ENCODE measurements at regions not wholly inside any gene's neighbourhood (a gene's known extent, or its start where the extent isn't known, plus 50 kb on each side); places are given as distances from the start of the nearest gene placed in this dataset.
"Not testable (repeated sequence)": the region's sequence is repeated elsewhere in the genome, so short reads cannot be mapped to it uniquely, and the experiment has no call there.

DNA sequence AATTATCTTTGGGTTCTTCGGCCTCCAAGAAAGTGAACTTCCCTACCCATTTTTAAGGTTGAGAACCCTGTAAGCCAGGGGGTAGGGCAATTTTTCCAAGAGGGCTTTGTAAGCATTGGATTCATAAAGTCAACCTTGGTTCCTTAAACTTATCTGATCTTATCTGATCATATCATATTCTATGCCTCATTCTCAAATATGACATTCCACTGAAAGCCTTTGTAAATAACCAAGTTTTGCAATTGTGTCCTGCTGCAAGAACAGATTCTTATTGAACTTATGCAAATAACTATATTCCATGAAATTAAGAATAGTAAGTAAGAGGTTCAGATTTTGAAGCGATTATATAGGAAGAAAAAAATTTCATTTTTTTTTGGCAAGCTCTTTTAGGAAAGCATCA is 649.5 kb downstream of the LRRC70 start:
- no peaks in the 10 kb centered on the region for H3K9me3 ChIP-seq (ENCODE audit: control insufficient read depth, insufficient read depth, low read length)
- no peak overlapping the region for H3K4me3 ChIP-seq (ENCODE audit: low read depth, low read length)
- no peak for DNase-seq (ENCODE audit: low read depth in 4 of 6, low spot score in 6 of 6)
- H3K27ac ChIP-seq (ENCODE audit: low read depth, low read length): no peak overlapping the region
- no CpG with 5 or more reads among the region's 2 CpGs for WGBS (ENCODE audit: insufficient coverage)
- H3K4me1 ChIP-seq (ENCODE audit: control insufficient read depth, insufficient read depth, low read length): no peaks in the 10 kb centered on the region
- no peaks in the 10 kb centered on the region for H3K27me3 ChIP-seq (ENCODE audit: control insufficient read depth, insufficient read depth, low read length)
- H3K36me3 ChIP-seq (ENCODE audit: control insufficient read depth, insufficient read depth, low read length): no peaks in the 10 kb centered on the region

- no CpG with 5 or more reads among the region's 1 CpG for WGBS (ENCODE audit: insufficient coverage)
These were observed 641.6 kb downstream of the LRRC70 start for GRCh38 chr5:63220244-63220643.

GRCh38 chr5:63217422-63217821 is 638.8 kb downstream of the LRRC70 start:
- WGBS (ENCODE audit: insufficient coverage): 100% methylated on average over 1 of the region's 4 CpGs
- no peaks in the 10 kb centered on the region for H3K36me3 ChIP-seq (ENCODE audit: control insufficient read depth, insufficient read depth, low read length)
- no peak for DNase-seq (ENCODE audit: low read depth in 4 of 6, low spot score in 6 of 6)
- no peaks in the 10 kb centered on the region for H3K27me3 ChIP-seq (ENCODE audit: control insufficient read depth, insufficient read depth, low read length)
- peaks cover 3% of the 10 kb centered on the region for H3K4me1 ChIP-seq (ENCODE audit: control insufficient read depth, insufficient read depth, low read length)
- no peak overlapping the region for H3K27ac ChIP-seq (ENCODE audit: low read depth, low read length)
- H3K9me3 ChIP-seq (ENCODE audit: control insufficient read depth, insufficient read depth, low read length): no peaks in the 10 kb centered on the region
- H3K4me3 ChIP-seq (ENCODE audit: low read depth, low read length): no peak overlapping the region

More at GRCh38 chr5:63220244-63220643, 641.6 kb downstream of the LRRC70 start:
- Histone ChIP-seq H3K4me3 (ENCODE audit: low read depth, low read length) (no peak overlapping the region), H3K36me3 (ENCODE audit: control insufficient read depth, insufficient read depth, low read length) (no peaks in the 10 kb centered on the region), H3K27ac (ENCODE audit: low read depth, low read length) (no peak overlapping the region), H3K27me3 (ENCODE audit: control insufficient read depth, insufficient read depth, low read length) (no peaks in the 10 kb centered on the region), H3K4me1 (ENCODE audit: control insufficient read depth, insufficient read depth, low read length) (peaks cover 3% of the 10 kb centered on the region), H3K9me3 (ENCODE audit: control insufficient read depth, insufficient read depth, low read length) (no peaks in the 10 kb centered on the region)
- no peak for DNase-seq (ENCODE audit: low read depth in 4 of 6, low spot score in 6 of 6)

DNA sequence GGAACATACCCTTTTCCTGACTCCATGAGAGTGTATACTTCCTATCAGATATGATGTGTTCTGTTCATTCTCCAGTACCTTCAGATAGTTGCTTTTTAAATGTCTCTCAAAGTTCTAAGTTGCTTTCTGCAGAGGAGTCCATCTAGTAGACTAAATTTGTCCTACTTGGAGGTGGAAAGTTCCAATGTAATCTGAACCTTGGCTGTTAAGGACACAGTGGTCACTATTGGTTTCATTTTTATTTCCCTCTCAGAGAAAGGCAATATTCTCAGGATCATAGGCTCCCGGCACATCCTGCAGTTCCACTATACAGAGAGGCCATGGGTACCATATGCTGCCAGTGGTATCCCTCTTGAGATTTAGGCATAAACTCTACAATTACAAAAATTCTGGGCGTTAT is 634.6 kb downstream of the LRRC70 start:
- H3K4me3 ChIP-seq (ENCODE audit: low read depth, low read length): no peak overlapping the region
- no peaks in the 10 kb centered on the region for H3K27me3 ChIP-seq (ENCODE audit: control insufficient read depth, insufficient read depth, low read length)
- no peak for DNase-seq (ENCODE audit: low read depth in 4 of 6, low spot score in 6 of 6)

GRCh38 chr5:63211448-63212132 is 633.0 kb downstream of the LRRC70 start:
- WGBS (ENCODE audit: insufficient coverage): 35% methylated on average over 2 of the region's 2 CpGs
- Histone ChIP-seq H3K9me3 (ENCODE audit: control insufficient read depth, insufficient read depth, low read length) (no peaks in the 10 kb centered on the region), H3K27me3 (ENCODE audit: control insufficient read depth, insufficient read depth, low read length) (no peaks in the 10 kb centered on the region), H3K4me3 (ENCODE audit: low read depth, low read length) (no peak overlapping the region), H3K27ac (ENCODE audit: low read depth, low read length) (no peak overlapping the region), H3K4me1 (ENCODE audit: control insufficient read depth, insufficient read depth, low read length) (peaks cover 3% of the 10 kb centered on the region), H3K36me3 (ENCODE audit: control insufficient read depth, insufficient read depth, low read length) (no peaks in the 10 kb centered on the region)
- DNase-seq (ENCODE audit: low read depth in 4 of 6, low spot score in 6 of 6): peak in 4 of 6 donors; percentile 4 to 73 (median 22)

More for the DNA sequence above, 634.6 kb downstream of the LRRC70 start:
- no CpG with 5 or more reads among the region's 2 CpGs for WGBS (ENCODE audit: insufficient coverage)
- Histone ChIP-seq H3K27ac (ENCODE audit: low read depth, low read length) (no peak overlapping the region), H3K9me3 (ENCODE audit: control insufficient read depth, insufficient read depth, low read length) (no peaks in the 10 kb centered on the region), H3K36me3 (ENCODE audit: control insufficient read depth, insufficient read depth, low read length) (no peaks in the 10 kb centered on the region), H3K4me1 (ENCODE audit: control insufficient read depth, insufficient read depth, low read length) (peaks cover 3% of the 10 kb centered on the region)

- 67% methylated on average over 1 of the region's 2 CpGs for WGBS (ENCODE audit: insufficient coverage)
- DNase-seq (ENCODE audit: low read depth in 4 of 6, low spot score in 6 of 6): no peak
- no peak overlapping the region for H3K27ac ChIP-seq (ENCODE audit: low read depth, low read length)
- H3K36me3 ChIP-seq (ENCODE audit: control insufficient read depth, insufficient read depth, low read length): no peaks in the 10 kb centered on the region
- no peak overlapping the region for H3K4me3 ChIP-seq (ENCODE audit: low read depth, low read length)
- no peaks in the 10 kb centered on the region for H3K4me1 ChIP-seq (ENCODE audit: control insufficient read depth, insufficient read depth, low read length)
- no peaks in the 10 kb centered on the region for H3K9me3 ChIP-seq (ENCODE audit: control insufficient read depth, insufficient read depth, low read length)
- no peaks in the 10 kb centered on the region for H3K27me3 ChIP-seq (ENCODE audit: control insufficient read depth, insufficient read depth, low read length)
These were observed 627.4 kb downstream of the LRRC70 start for GRCh38 chr5:63205976-63206375.

GRCh38 chr5:63201738-63202137 is 623.1 kb downstream of the LRRC70 start:
- WGBS (ENCODE audit: insufficient coverage): no CpG with 5 or more reads among the region's 2 CpGs
- no peaks in the 10 kb centered on the region for H3K27me3 ChIP-seq (ENCODE audit: control insufficient read depth, insufficient read depth, low read length)
- H3K27ac ChIP-seq (ENCODE audit: low read depth, low read length): no peak overlapping the region
- H3K9me3 ChIP-seq (ENCODE audit: control insufficient read depth, insufficient read depth, low read length): no peaks in the 10 kb centered on the region
- H3K36me3 ChIP-seq (ENCODE audit: control insufficient read depth, insufficient read depth, low read length): no peaks in the 10 kb centered on the region
- H3K4me1 ChIP-seq (ENCODE audit: control insufficient read depth, insufficient read depth, low read length): no peaks in the 10 kb centered on the region
- no peak overlapping the region for H3K4me3 ChIP-seq (ENCODE audit: low read depth, low read length)
- no peak for DNase-seq (ENCODE audit: low read depth in 4 of 6, low spot score in 6 of 6)

GRCh38 chr5:63194126-63194525 is 615.5 kb downstream of the LRRC70 start:
- Histone ChIP-seq H3K27me3 (ENCODE audit: control insufficient read depth, insufficient read depth, low read length) (no peaks in the 10 kb centered on the region), H3K4me1 (ENCODE audit: control insufficient read depth, insufficient read depth, low read length) (no peaks in the 10 kb centered on the region), H3K27ac (ENCODE audit: low read depth, low read length) (no peak overlapping the region), H3K9me3 (ENCODE audit: control insufficient read depth, insufficient read depth, low read length) (peaks cover 1% of the 10 kb centered on the region), H3K4me3 (ENCODE audit: low read depth, low read length) (no peak overlapping the region), H3K36me3 (ENCODE audit: control insufficient read depth, insufficient read depth, low read length) (no peaks in the 10 kb centered on the region)
- WGBS (ENCODE audit: insufficient coverage): 87% methylated on average over 3 of the region's 3 CpGs
- DNase-seq (ENCODE audit: low read depth in 4 of 6, low spot score in 6 of 6): no peak

- not testable (repeated sequence) for H3K27ac ChIP-seq (ENCODE audit: low read depth, low read length); H3K9me3 ChIP-seq (ENCODE audit: control insufficient read depth, insufficient read depth, low read length); H3K27me3 ChIP-seq (ENCODE audit: control insufficient read depth, insufficient read depth, low read length); DNase-seq (ENCODE audit: low read depth in 4 of 6, low spot score in 6 of 6); H3K36me3 ChIP-seq (ENCODE audit: control insufficient read depth, insufficient read depth, low read length); H3K4me3 ChIP-seq (ENCODE audit: low read depth, low read length); H3K4me1 ChIP-seq (ENCODE audit: control insufficient read depth, insufficient read depth, low read length)
- no CpG with 5 or more reads among the region's 1 CpG for WGBS (ENCODE audit: insufficient coverage)
These were observed 601.6 kb downstream of the LRRC70 start for GRCh38 chr5:63180190-63180589.

GRCh38 chr5:63175850-63176249 is 597.2 kb downstream of the LRRC70 start:
- H3K27me3 ChIP-seq (ENCODE audit: control insufficient read depth, insufficient read depth, low read length): no peaks in the 10 kb centered on the region

More at GRCh38 chr5:63175850-63176249, 597.2 kb downstream of the LRRC70 start:
- Histone ChIP-seq H3K4me1 (ENCODE audit: control insufficient read depth, insufficient read depth, low read length) (no peaks in the 10 kb centered on the region), H3K4me3 (ENCODE audit: low read depth, low read length) (no peak overlapping the region), H3K27ac (ENCODE audit: low read depth, low read length) (no peak overlapping the region), H3K36me3 (ENCODE audit: control insufficient read depth, insufficient read depth, low read length) (no peaks in the 10 kb centered on the region), H3K9me3 (ENCODE audit: control insufficient read depth, insufficient read depth, low read length) (no peaks in the 10 kb centered on the region)
- 94% methylated on average over 3 of the region's 5 CpGs for WGBS (ENCODE audit: insufficient coverage)
- DNase-seq (ENCODE audit: low read depth in 4 of 6, low spot score in 6 of 6): no peak

Data from spinal cord (tissue), 9 donors.